Medulla oblongata (tissue), 1 donor: ENCODE measurements at regions not wholly inside any gene's neighbourhood (a gene's known extent, or its start where the extent isn't known, plus 50 kb on each side); places are given as distances from the start of the nearest gene placed in this dataset.

Experiments
- DNase-seq: peaks from one replicate; pipeline ENCODE4 v3.0.0-alpha.2; 2015; ENCODE audit errors: extremely low spot score

GRCh38 chr9:8188723-8189407 is 389.3 kb upstream of the DMAC1 start:
- DNase-seq = no peak

GRCh38 chr9:8186560-8186959 is 387.0 kb upstream of the DMAC1 start:
- DNase-seq = no peak

- no peak for DNase-seq
Measured at GRCh38 chr9:8183618-8184017, 384.0 kb upstream of the DMAC1 start.

- peak; percentile 61 for DNase-seq
Measured at GRCh38 chr9:8179381-8180053, 379.9 kb upstream of the DMAC1 start.

- DNase-seq = no peak
Measured at GRCh38 chr9:8172000-8172399, 372.4 kb upstream of the DMAC1 start.

GRCh38 chr9:8168916-8169438 is 369.4 kb upstream of the DMAC1 start:
- no peak for DNase-seq

- no peak for DNase-seq
Measured at GRCh38 chr9:8160787-8161186, 361.2 kb upstream of the DMAC1 start.

GRCh38 chr9:8158574-8158973 is 359.0 kb upstream of the DMAC1 start:
- DNase-seq = no peak

- no peak for DNase-seq
Measured at GRCh38 chr9:8157683-8158324, 358.2 kb upstream of the DMAC1 start.

GRCh38 chr9:8156346-8156745 is 356.8 kb upstream of the DMAC1 start:
- DNase-seq = peak; percentile 39

GRCh38 chr9:8155706-8156105 is 356.1 kb upstream of the DMAC1 start:
- DNase-seq = no peak

- DNase-seq = no peak
Measured at GRCh38 chr9:8143677-8144076, 344.1 kb upstream of the DMAC1 start.

GRCh38 chr9:8140557-8140956 is 341.0 kb upstream of the DMAC1 start:
- DNase-seq = no peak

- no peak for DNase-seq
Measured at GRCh38 chr9:8139756-8140155, 340.2 kb upstream of the DMAC1 start.

GRCh38 chr9:8136477-8136876 is 336.9 kb upstream of the DMAC1 start:
- DNase-seq = no peak

GRCh38 chr9:8134635-8135034 is 335.1 kb upstream of the DMAC1 start:
- DNase-seq = no peak

- DNase-seq = peak; percentile 19
Measured at GRCh38 chr9:8133606-8134005, 334.0 kb upstream of the DMAC1 start.

GRCh38 chr9:8115570-8115969 is 316.0 kb upstream of the DMAC1 start:
- DNase-seq = no peak

GRCh38 chr9:8114826-8115225 is 315.2 kb upstream of the DMAC1 start:
- no peak for DNase-seq

- no peak for DNase-seq
Measured at GRCh38 chr9:8106362-8106761, 306.8 kb upstream of the DMAC1 start.

GRCh38 chr9:8101607-8102006 is 302.0 kb upstream of the DMAC1 start:
- no peak for DNase-seq

- DNase-seq = no peak
Measured at GRCh38 chr9:8096091-8096490, 296.5 kb upstream of the DMAC1 start.

GRCh38 chr9:8095672-8096086 is 296.1 kb upstream of the DMAC1 start:
- DNase-seq = no peak
